ENCODE measurements at regions not wholly inside any gene's neighbourhood (a gene's known extent, or its start where the extent isn't known, plus 50 kb on each side); places are given as distances from the start of the nearest gene placed in this dataset.
A peak's percentile ranks its signal among the peaks of the same experiment; 100 is the strongest.

GRCh38 chr6:12221856-12222255 lies 68.3 kb upstream of the EDN1 start:
- DNase-seq, result no peak

- DNase-seq, result no peak
Measured at GRCh38 chr6:12222405-12223366, 67.5 kb upstream of the EDN1 start.

- no peak for DNase-seq
Measured at GRCh38 chr6:12223383-12223782, 66.8 kb upstream of the EDN1 start.

GRCh38 chr6:12224251-12224650 lies 65.9 kb upstream of the EDN1 start:
- DNase-seq, result no peak

- no peak for DNase-seq
Measured at GRCh38 chr6:12228447-12229146, 61.6 kb upstream of the EDN1 start.

GRCh38 chr6:12229332-12229731 lies 60.8 kb upstream of the EDN1 start:
- DNase-seq, result no peak

- DNase-seq, result no peak
Measured at GRCh38 chr6:12230523-12230922, 59.6 kb upstream of the EDN1 start.

- DNase-seq, result no peak
Measured at GRCh38 chr6:12232339-12232738, 57.8 kb upstream of the EDN1 start.

GRCh38 chr6:12232821-12233220 lies 57.3 kb upstream of the EDN1 start:
- no peak for DNase-seq

GRCh38 chr6:12233693-12234571 lies 56.2 kb upstream of the EDN1 start:
- DNase-seq, result peak; percentile 44

- no peak for DNase-seq
Measured at GRCh38 chr6:12235341-12235740, 54.8 kb upstream of the EDN1 start.

- no peak for DNase-seq
Measured at GRCh38 chr6:12238219-12238618, 51.9 kb upstream of the EDN1 start.
